GM13977 (cell line): ENCODE measurements at regions not wholly inside any gene's neighbourhood (a gene's known extent, or its start where the extent isn't known, plus 50 kb on each side); places are given as distances from the start of the nearest gene placed in this dataset.

Source experiments
- DNase-seq: peaks from one replicate; pipeline ENCODE4 v3.0.0; 2012; ENCODE audit warnings: low spot score
- CTCF ChIP-seq: IDR thresholded peaks from 2 replicates; pipeline ENCODE4 v1.5.1; 2012; ENCODE audit warnings: mild to moderate bottlenecking, control low read depth; ENCODE audit not compliant: insufficient read depth; ENCODE audit errors: extremely low read depth, missing control alignments
- in situ Hi-C: fragments of 300-500 bp; cut with MboI; formaldehyde crosslinking; loops from one replicate; pipeline ENCODE4 v1.12.0; 2022; ENCODE audit warnings: low sequenced_read_pairs, low pct_unique_long_range_greater_than_20kb, mixed read lengths, inconsistent platforms; ENCODE audit not compliant: unreplicated experiment

GRCh38 chr15:72947709-72948108 lies 104.6 kb upstream of the NEO1 start:
- DNase-seq = no peak
- no peak for TF ChIP-seq CTCF
- in situ Hi-C loops = no loop called here

- in situ Hi-C loops = no loop called here
- no peak for DNase-seq
- no peak for TF ChIP-seq CTCF
These were observed 107.7 kb upstream of the NEO1 start for GRCh38 chr15:72944565-72944964.

GRCh38 chr15:72940229-72940622 lies 112.0 kb upstream of the NEO1 start:
- TF ChIP-seq CTCF = no peak
- in situ Hi-C loops = no loop called here
- DNase-seq = no peak

- DNase-seq = no peak
- in situ Hi-C loops = no loop called here
- no peak for TF ChIP-seq CTCF
These were observed 112.6 kb upstream of the NEO1 start for GRCh38 chr15:72939514-72940228.

GRCh38 chr15:72936691-72937679 lies 115.3 kb upstream of the NEO1 start:
- no peak for DNase-seq
- in situ Hi-C loops = no loop called here
- TF ChIP-seq CTCF = no peak

- no peak for DNase-seq
- in situ Hi-C loops = no loop called here
- TF ChIP-seq CTCF = no peak
These were observed 116.0 kb upstream of the NEO1 start for GRCh38 chr15:72936237-72936636.
